Transverse colon (tissue), 4 donors: ENCODE measurements at regions not wholly inside any gene's neighbourhood (a gene's known extent, or its start where the extent isn't known, plus 50 kb on each side); places are given as distances from the start of the nearest gene placed in this dataset.

Experiments used
- DNase-seq: peaks from one replicate; pipeline ENCODE4 v3.0.0-alpha.2; 2019
- H3K27ac ChIP-seq, 4 donors: fragments of 200-600 bp; sonication (generic); 2 replicates each; pipeline ENCODE4 v1.5.1; 2016 to 2018; ENCODE audit warnings: inconsistent platforms in 4 of 4
- H3K27me3 ChIP-seq: fragments of 200-600 bp; sonication (generic); 2 replicates; pipeline ENCODE4 v1.5.1; 2017; ENCODE audit warnings: inconsistent platforms
- H3K36me3 ChIP-seq, 4 donors: fragments of 200-600 bp; sonication (generic); 2 replicates each; pipeline ENCODE4 v1.5.1; 2017 to 2019; ENCODE audit warnings: inconsistent platforms in 4 of 4
- H3K4me1 ChIP-seq, 4 donors: fragments of 200-600 bp; sonication (generic); 2 replicates each; pipeline ENCODE4 v1.5.1; 2017 to 2020; ENCODE audit warnings: inconsistent platforms in 4 of 4
- H3K4me3 ChIP-seq, 4 donors: fragments of 200-600 bp; sonication (generic); 1 replicate in 1 of 4; 2 replicates in 3 of 4; pipeline versions ENCODE4 v1.5.1 to v1.6.1; 2017 to 2019; ENCODE audit warnings: inconsistent platforms in 4 of 4
- H3K9me3 ChIP-seq, 2 donors: fragments of 200-600 bp; sonication (generic); 2 replicates each; pipeline ENCODE4 v1.5.1; 2017 to 2019; ENCODE audit warnings: inconsistent platforms in 2 of 2
- EP300 ChIP-seq: sonication (generic); formaldehyde crosslinking; IDR thresholded peaks from one replicate; pipeline ENCODE4 v1.6.1; 2017; ENCODE audit warnings: antibody characterized with exemption, low read depth
- POLR2A ChIP-seq: fragments of 450-650 bp; IDR thresholded peaks from one replicate; pipeline ENCODE4 v1.6.1; 2016; ENCODE audit warnings: antibody characterized with exemption, mild to moderate bottlenecking, moderate library complexity
- POLR2AphosphoS5 ChIP-seq, 3 donors: sonication (generic); formaldehyde crosslinking; IDR thresholded peaks; one replicate each; pipeline ENCODE4 v1.6.1; 2016; ENCODE audit warnings: antibody characterized with exemption in 3 of 3
- WGBS, 2 donors: methylation state at CpG; one replicate each; pipeline ENCODE4 v1.1.5; 2018; ENCODE audit warnings: low coverage in 1 of 2; 5-methylcytosine and 5-hydroxymethylcytosine counted together
- in situ Hi-C, 4 donors: fragments of 200-750 bp; cut with MboI; loops; one replicate each; pipeline versions ENCODE4 v1.15.0 to v1.15.1; 2017; ENCODE audit warnings: low sequenced_read_pairs in 3 of 4, low pct_ligation_motif_present in 1 of 4, low pct_unique_long_range_greater_than_20kb in 1 of 4
- intact Hi-C: fragments of 100-400 bp; cut with DNase I; formaldehyde crosslinking; loops from one replicate; pipeline ENCODE4 v1.15.1; 2023; ENCODE audit warnings: low total_unique reads
- TF ChIP-seq, protein P1 (sequence below), 5 experiments: fragments of 200-600 bp in 3 of 5; fragments of 450-650 bp in 2 of 5; sonication (generic) in 3 of 5; IDR thresholded peaks; 1 replicate in 2 of 5; 2 replicates in 3 of 5; pipeline ENCODE4 v1.5.1; 2016 to 2017; ENCODE audit warnings: antibody characterized with exemption in 5 of 5, inconsistent platforms in 3 of 5, mild to moderate bottlenecking in 2 of 5, moderate library complexity in 1 of 5

DNA sequence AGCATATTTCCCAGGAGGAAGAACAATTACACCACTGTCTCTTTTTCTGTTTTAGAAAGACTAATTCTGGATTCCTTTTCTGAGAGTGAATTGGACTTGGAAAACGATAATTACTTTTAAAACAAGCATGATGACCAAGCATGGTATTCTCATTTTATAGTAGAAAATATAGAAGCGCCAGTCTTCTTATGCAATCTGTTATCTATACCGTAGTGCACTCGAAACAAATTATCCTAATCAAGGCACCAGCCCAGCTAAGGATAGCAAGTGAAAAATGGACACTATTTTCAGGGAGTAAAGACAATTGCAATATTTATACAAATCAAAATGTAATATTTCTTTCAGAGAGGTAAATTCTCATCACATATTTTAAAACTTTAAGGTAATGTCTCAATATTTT, 892.1 kb upstream of the POU3F3 start:
- Histone ChIP-seq H3K4me3 (no peak overlapping the region), H3K27ac (no peak overlapping the region), H3K27me3 (no peaks in the 10 kb centered on the region), H3K4me1 (no peaks in the 10 kb centered on the region), H3K36me3 (no peaks in the 10 kb centered on the region), H3K9me3 (no peaks in the 10 kb centered on the region)
- in situ Hi-C loops: no loop called here
- DNase-seq: no peak
- intact Hi-C loops: no loop called here
- WGBS, 2 donors: 75 to 86% methylated on average over 4 of the region's 4 CpGs
- TF ChIP-seq, protein P1, sequence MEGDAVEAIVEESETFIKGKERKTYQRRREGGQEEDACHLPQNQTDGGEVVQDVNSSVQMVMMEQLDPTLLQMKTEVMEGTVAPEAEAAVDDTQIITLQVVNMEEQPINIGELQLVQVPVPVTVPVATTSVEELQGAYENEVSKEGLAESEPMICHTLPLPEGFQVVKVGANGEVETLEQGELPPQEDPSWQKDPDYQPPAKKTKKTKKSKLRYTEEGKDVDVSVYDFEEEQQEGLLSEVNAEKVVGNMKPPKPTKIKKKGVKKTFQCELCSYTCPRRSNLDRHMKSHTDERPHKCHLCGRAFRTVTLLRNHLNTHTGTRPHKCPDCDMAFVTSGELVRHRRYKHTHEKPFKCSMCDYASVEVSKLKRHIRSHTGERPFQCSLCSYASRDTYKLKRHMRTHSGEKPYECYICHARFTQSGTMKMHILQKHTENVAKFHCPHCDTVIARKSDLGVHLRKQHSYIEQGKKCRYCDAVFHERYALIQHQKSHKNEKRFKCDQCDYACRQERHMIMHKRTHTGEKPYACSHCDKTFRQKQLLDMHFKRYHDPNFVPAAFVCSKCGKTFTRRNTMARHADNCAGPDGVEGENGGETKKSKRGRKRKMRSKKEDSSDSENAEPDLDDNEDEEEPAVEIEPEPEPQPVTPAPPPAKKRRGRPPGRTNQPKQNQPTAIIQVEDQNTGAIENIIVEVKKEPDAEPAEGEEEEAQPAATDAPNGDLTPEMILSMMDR (IDR thresholded peaks at IDR 0.05): no peak
- TF ChIP-seq POLR2AphosphoS5 (IDR thresholded peaks at IDR 0.05) (no peak), EP300 (no peak), POLR2A (no peak)

DNA sequence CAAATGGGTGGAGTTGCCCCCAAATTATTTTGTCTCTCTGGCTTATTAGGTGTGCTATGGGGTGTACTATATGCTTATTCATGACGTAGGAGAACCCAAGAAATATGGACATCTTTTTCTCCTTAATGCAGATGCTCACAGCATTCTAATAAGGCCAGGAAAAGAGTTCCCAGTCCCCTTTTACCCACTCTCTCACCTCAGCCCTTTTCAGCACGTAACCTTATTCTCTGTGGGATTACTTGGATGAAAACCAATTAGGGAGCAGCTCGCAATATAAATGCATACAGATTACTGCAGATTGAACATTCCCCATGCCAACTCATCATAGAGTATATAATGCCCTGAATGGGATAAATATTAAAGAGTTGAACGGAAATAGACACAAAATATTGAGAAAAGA, 891.2 kb upstream of the POU3F3 start:
- H3K36me3 ChIP-seq: no peaks in the 10 kb centered on the region
- no peaks in the 10 kb centered on the region for H3K9me3 ChIP-seq
- no peak overlapping the region for H3K27ac ChIP-seq
- TF ChIP-seq POLR2AphosphoS5 (IDR thresholded peaks at IDR 0.05): no peak
- TF ChIP-seq POLR2A: no peak
- TF ChIP-seq, protein P1 (IDR thresholded peaks at IDR 0.05): no peak
- no peak for TF ChIP-seq EP300
- WGBS, 2 donors: 80 to 84% methylated on average over 4 of the region's 4 CpGs
- no peak overlapping the region for H3K4me3 ChIP-seq
- intact Hi-C loops: no loop called here
- no peaks in the 10 kb centered on the region for H3K27me3 ChIP-seq
- H3K4me1 ChIP-seq: no peaks in the 10 kb centered on the region
- in situ Hi-C loops: no loop called here
- DNase-seq: no peak

DNA sequence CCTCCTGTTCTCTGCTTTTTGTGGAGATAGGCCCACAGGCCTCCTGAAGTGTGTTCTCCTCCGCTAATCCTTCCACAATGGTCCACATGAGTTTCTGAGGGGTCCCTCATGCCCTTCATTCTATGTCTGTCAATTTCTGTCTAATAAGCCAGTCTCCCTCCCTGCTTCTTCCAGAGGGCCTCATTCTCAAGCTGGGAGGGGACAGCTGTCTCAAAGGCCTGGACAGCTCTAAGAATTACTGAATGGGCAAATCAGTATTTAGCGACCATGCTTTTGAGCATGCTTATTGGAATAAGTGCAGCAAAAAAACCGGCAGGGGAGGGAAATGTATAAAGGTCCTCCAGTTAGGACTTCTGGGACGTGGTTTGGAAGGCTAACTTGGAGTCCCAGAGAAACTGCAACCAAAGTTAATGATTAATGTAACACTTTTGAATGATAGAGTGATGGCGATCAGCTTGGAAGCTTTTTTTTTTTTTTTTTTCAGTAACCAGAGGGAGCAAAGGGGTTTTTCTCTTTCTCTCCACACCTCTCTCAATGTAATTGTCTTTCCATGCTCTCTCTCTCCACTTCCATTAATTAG, 890.7 kb upstream of the POU3F3 start:
- in situ Hi-C loops: no loop called here
- Histone ChIP-seq H3K27ac (no peak overlapping the region), H3K27me3 (no peaks in the 10 kb centered on the region), H3K36me3 (no peaks in the 10 kb centered on the region), H3K4me1 (no peaks in the 10 kb centered on the region), H3K4me3 (no peak overlapping the region), H3K9me3 (no peaks in the 10 kb centered on the region)
- intact Hi-C loops: no loop called here
- 63 to 65% methylated on average over 4 to 5 of the region's 5 CpGs for WGBS, 2 donors
- no peak for DNase-seq
- no peak for TF ChIP-seq EP300
- TF ChIP-seq POLR2AphosphoS5 (IDR thresholded peaks at IDR 0.05): no peak
- TF ChIP-seq, protein P1 (IDR thresholded peaks at IDR 0.05): no peak
- no peak for TF ChIP-seq POLR2A

DNA sequence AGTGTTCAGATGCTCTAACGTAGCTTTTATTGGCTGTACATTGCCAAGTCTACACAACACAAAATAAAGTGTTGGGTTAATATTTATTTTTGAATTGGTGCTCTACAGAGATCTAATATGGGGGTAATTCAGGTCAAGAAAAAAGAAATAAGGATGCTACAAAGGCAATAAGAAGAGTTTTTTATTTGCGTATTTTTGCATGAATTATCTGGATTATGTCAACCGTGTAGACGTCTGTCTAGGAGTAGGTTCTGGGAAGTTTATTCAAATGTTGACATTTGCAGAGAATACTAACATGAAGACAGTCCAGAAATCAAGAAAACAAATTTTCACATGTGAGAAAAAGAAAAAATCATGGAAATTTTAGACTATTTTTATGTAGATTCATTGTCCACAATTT, 876.7 kb upstream of the POU3F3 start:
- in situ Hi-C loops: no loop called here

More for the DNA sequence above, 876.7 kb upstream of the POU3F3 start:
- Histone ChIP-seq H3K36me3 (no peaks in the 10 kb centered on the region), H3K27me3 (no peaks in the 10 kb centered on the region), H3K9me3 (no peaks in the 10 kb centered on the region), H3K4me3 (no peak overlapping the region), H3K4me1 (no peaks in the 10 kb centered on the region), H3K27ac (no peak overlapping the region)
- DNase-seq: no peak
- intact Hi-C loops: no loop called here
- WGBS, 2 donors: 82 to 83% methylated on average over 4 of the region's 4 CpGs
- TF ChIP-seq POLR2AphosphoS5 (IDR thresholded peaks at IDR 0.05): no peak
- no peak for TF ChIP-seq POLR2A
- TF ChIP-seq EP300: no peak
- TF ChIP-seq, protein P1 (IDR thresholded peaks at IDR 0.05): no peak
